ENCODE measurements at regions not wholly inside any gene's neighbourhood (a gene's known extent, or its start where the extent isn't known, plus 50 kb on each side); places are given as distances from the start of the nearest gene placed in this dataset.
A peak's percentile ranks its signal among the peaks of the same experiment; 100 is the strongest.

- no peaks in the 10 kb centered on the region for H3K9me3 ChIP-seq (ENCODE audit: low read length)
- no peak overlapping the region for H3K4me3 ChIP-seq (ENCODE audit: low read length)
- H3K9ac ChIP-seq (ENCODE audit: low read length): peak overlapping the region; percentile 48
- H2AFZ ChIP-seq (ENCODE audit: low read depth, low read length): no peak overlapping the region
- H3K9me2 ChIP-seq (ENCODE audit: insufficient read depth, low read length): no peaks in the 10 kb centered on the region
- H3K27me3 ChIP-seq (ENCODE audit: insufficient read depth, low read depth, low read length): no peaks in the 10 kb centered on the region
- H4K20me1 ChIP-seq (ENCODE audit: insufficient read depth): no peaks in the 10 kb centered on the region
- H3K36me3 ChIP-seq (ENCODE audit: insufficient read depth, low read length): no peaks in the 10 kb centered on the region
- no peak for TF ChIP-seq RAD21 (conservative IDR thresholded peaks at IDR 0.05)
- no peak for TF ChIP-seq CTCF (IDR thresholded peaks at IDR 0.05; ENCODE audit: poor library complexity, severe bottlenecking)
- TF ChIP-seq REST (IDR thresholded peaks at IDR 0.05; ENCODE audit: borderline replicate concordance): no peak
- TF ChIP-seq EZH2 (IDR thresholded peaks at IDR 0.05; ENCODE audit: borderline replicate concordance, insufficient read depth, low read length, poor library complexity, severe bottlenecking): no peak
- no peak for TF ChIP-seq MXI1 (conservative IDR thresholded peaks at IDR 0.05; ENCODE audit: poor library complexity, severe bottlenecking)
- no peak for TF ChIP-seq EP300 (conservative IDR thresholded peaks at IDR 0.05; ENCODE audit: poor library complexity, severe bottlenecking)
- no peak for TF ChIP-seq SMC3 (conservative IDR thresholded peaks at IDR 0.05; ENCODE audit: poor library complexity)
- peaks cover 11% of the 10 kb centered on the region for H3K79me2 ChIP-seq (replicated peaks; ENCODE audit: insufficient read depth, low read length)
- H3K27ac ChIP-seq (ENCODE audit: low read length): peak overlapping the region; percentile 85
- peak overlapping the region; percentile 10 for H3K4me2 ChIP-seq (ENCODE audit: low read length)
- H3F3A ChIP-seq (ENCODE audit: insufficient read depth, low read length, poor library complexity, severe bottlenecking): peaks cover 16% of the 10 kb centered on the region
Observed at GRCh38 chr16:72723781-72724180, 324.1 kb downstream of the ZFHX3 start.

- peaks cover 16% of the 10 kb centered on the region for H3F3A ChIP-seq (ENCODE audit: insufficient read depth, low read length, poor library complexity, severe bottlenecking)
- H4K20me1 ChIP-seq (ENCODE audit: insufficient read depth): no peaks in the 10 kb centered on the region
- H3K9me2 ChIP-seq (ENCODE audit: insufficient read depth, low read length): no peaks in the 10 kb centered on the region
- no peak overlapping the region for H3K4me2 ChIP-seq (ENCODE audit: low read length)
- no peaks in the 10 kb centered on the region for H3K27me3 ChIP-seq (ENCODE audit: insufficient read depth, low read depth, low read length)
- no peaks in the 10 kb centered on the region for H3K36me3 ChIP-seq (ENCODE audit: insufficient read depth, low read length)
- no peak overlapping the region for H2AFZ ChIP-seq (ENCODE audit: low read depth, low read length)
- H3K9ac ChIP-seq (ENCODE audit: low read length): peak overlapping the region; percentile 48
- no peaks in the 10 kb centered on the region for H3K9me3 ChIP-seq (ENCODE audit: low read length)
- H3K79me2 ChIP-seq (replicated peaks; ENCODE audit: insufficient read depth, low read length): peaks cover 9% of the 10 kb centered on the region
- TF ChIP-seq RAD21 (conservative IDR thresholded peaks at IDR 0.05): no peak
- no peak for TF ChIP-seq EZH2 (IDR thresholded peaks at IDR 0.05; ENCODE audit: borderline replicate concordance, insufficient read depth, low read length, poor library complexity, severe bottlenecking)
- TF ChIP-seq MXI1 (conservative IDR thresholded peaks at IDR 0.05; ENCODE audit: poor library complexity, severe bottlenecking): no peak
- TF ChIP-seq REST (IDR thresholded peaks at IDR 0.05; ENCODE audit: borderline replicate concordance): peak; percentile 34
- TF ChIP-seq POLR2AphosphoS5 (IDR thresholded peaks at IDR 0.05): peak; percentile 81
- peak; percentile 25 for TF ChIP-seq SMC3 (conservative IDR thresholded peaks at IDR 0.05; ENCODE audit: poor library complexity)
- TF ChIP-seq CTCF (IDR thresholded peaks at IDR 0.05; ENCODE audit: poor library complexity, severe bottlenecking): no peak
- peak; percentile 89 for TF ChIP-seq EP300 (conservative IDR thresholded peaks at IDR 0.05; ENCODE audit: poor library complexity, severe bottlenecking)
- H3K4me3 ChIP-seq (ENCODE audit: low read length): peak overlapping the region; percentile 14
- peak overlapping the region; percentile 85 for H3K27ac ChIP-seq (ENCODE audit: low read length)
Observed at GRCh38 chr16:72722552-72722951, 325.4 kb downstream of the ZFHX3 start.
